HS-27A (cell line): ENCODE measurements at regions not wholly inside any gene's neighbourhood (a gene's known extent, or its start where the extent isn't known, plus 50 kb on each side); places are given as distances from the start of the nearest gene placed in this dataset.

Source experiments
- DNase-seq: peaks from one replicate; pipeline ENCODE4 v3.0.0-alpha.2; 2012; ENCODE audit warnings: low read depth, missing footprints

DNA sequence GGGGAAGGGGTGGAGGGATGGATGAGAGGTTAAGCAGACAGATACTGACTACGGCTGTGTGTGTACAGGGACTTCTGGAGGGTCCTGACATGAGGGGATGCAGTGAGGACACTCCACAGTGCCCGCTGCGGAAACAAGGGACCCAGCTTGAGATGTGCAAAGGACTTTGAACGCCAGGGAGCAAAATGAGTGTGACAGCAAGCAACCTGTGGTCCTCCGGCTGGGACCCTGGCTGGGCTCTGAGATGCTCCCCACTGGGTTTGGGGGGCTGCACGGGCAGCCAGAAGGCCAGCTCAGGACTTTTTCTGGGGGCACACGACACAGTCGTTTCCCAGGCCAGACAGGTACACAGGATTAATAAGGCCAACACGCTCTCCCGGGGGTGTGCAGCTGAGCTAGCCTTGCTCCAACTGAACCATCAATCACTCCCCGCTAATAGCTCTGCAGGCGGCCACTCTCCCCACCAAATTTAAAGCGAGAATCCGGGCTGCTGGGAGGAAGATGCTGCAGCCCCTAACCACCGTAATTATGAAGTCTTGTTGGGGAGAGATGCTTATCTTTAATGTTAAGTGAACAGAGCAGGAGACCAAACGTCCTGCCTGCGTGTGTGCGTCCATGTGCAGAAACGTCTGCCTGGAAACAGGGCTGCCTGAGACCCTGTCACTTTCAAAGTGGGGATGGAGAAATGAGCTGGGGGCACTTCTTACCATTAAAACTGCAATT lies 51.6 kb upstream of the DLK1 start:
- no peak for DNase-seq

DNA sequence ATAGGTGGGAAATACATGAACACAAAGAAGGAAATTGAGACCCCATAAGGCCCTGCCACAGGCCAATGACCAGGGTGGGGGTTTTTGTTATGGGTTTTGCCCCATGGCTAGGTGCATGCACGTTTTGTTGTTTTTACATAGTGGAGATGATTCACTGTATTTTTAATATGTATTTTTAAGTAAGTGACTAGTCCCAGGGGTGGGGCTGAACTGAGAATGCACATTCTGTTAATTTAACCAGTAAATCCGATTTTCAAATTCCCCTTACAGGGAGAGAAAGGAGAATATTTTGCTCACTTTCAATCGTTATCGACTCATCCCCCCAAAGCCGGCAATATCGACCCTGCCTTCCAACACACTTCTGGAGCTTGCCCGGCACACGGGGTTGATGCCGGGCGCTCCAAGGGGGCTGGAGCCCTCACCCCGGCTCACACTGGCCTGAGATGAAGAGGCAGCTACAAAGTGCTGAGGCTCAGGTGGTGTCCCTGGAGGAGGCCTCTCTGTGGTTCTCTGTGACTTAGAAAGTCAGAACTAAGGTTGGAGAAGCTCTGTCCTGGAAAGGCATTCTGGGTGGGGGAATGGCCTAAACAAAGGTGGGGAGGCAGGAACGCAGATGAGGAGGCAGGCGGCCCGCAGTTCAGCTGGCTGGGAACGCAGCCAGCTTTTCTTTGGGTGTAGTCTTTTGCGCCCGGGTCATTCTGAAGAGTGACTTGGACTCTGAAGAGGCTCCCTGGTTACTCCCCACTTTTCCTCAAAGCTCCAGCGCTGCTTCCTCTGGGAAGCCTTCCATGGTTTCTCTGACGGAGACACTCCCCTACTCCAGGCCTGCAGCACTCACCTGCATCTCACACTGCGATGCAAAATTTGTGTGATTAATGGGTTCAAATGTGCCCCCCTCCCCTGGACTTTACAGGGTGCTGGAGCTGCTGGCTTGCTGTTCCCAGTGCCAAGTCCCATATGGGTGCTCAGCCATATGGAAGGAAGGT lies 50.7 kb upstream of the DLK1 start:
- no peak for DNase-seq
